ENCODE measurements at regions not wholly inside any gene's neighbourhood (a gene's known extent, or its start where the extent isn't known, plus 50 kb on each side); places are given as distances from the start of the nearest gene placed in this dataset.

DNA sequence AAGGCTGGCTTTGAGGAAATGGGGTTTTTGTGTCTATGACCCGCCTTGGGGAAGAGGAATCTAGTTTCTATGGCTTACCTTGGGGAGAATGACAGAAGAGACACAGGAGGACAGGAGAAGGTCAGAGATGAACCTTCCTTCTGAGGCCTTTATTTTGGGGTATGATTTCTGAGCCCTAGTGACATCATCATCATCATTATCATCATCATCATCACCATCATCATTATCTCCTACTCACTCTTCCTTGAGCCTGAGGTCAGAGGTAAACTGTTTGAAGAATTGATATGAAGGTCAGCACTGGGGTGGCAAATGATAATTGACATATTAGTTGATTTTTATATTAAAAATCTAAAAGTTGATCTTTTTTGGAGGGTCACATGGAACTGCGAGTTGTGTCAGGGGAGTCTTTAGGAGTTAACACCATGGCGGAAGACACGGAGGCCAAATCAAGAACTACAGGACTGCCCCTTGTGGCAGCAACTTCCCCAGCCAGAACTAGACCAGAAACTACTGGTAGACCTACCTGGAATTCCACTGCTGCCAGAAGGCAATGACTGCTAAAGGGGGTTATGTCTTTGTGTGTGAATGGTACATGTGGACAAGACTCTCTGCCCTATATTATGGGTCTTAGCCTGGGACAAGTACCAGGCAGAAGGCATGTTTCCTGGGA, 49.8 kb upstream of the WLS start:
- Histone ChIP-seq H3K27me3 (ENCODE audit: insufficient read depth, low read length) (no peaks in the 10 kb centered on the region), H3K27ac (ENCODE audit: low read depth, low read length) (no peak overlapping the region), H3K4me2 (ENCODE audit: low read length) (no peak overlapping the region), H3K4me1 (ENCODE audit: insufficient read depth, low read length) (no peaks in the 10 kb centered on the region), H3K9ac (ENCODE audit: low read length) (no peak overlapping the region), H4K20me1 (ENCODE audit: insufficient read depth, low read length) (no peaks in the 10 kb centered on the region), H3K4me3 (ENCODE audit: insufficient read depth, low read depth, low read length) (no peak overlapping the region), H3K79me2 (ENCODE audit: insufficient read depth, low read length) (no peaks in the 10 kb centered on the region), H3K36me3 (ENCODE audit: insufficient read depth, low read length) (no peaks in the 10 kb centered on the region), H2AFZ (ENCODE audit: low read depth, low read length) (no peak overlapping the region), H3K9me3 (ENCODE audit: insufficient read depth, low read depth, low read length) (no peaks in the 10 kb centered on the region)
- FAIRE-seq = no peak
- H3K9me3 Mint-ChIP-seq (ENCODE audit: unreplicated experiment) = no peaks in the 10 kb centered on the region
- no peak overlapping the region for H3K4me3 Mint-ChIP-seq (ENCODE audit: unreplicated experiment)
- H3K36me3 Mint-ChIP-seq (ENCODE audit: low read depth, unreplicated experiment) = no peaks in the 10 kb centered on the region
- DNase-seq (ENCODE audit: low read depth) = no peak
- H3K27ac Mint-ChIP-seq (ENCODE audit: unreplicated experiment) = no peak overlapping the region
- H3K27me3 Mint-ChIP-seq (ENCODE audit: low read depth, unreplicated experiment) = no peaks in the 10 kb centered on the region
- H3K4me1 Mint-ChIP-seq (ENCODE audit: low read depth, unreplicated experiment) = peaks cover 5% of the 10 kb centered on the region
- TF ChIP-seq CTCF (IDR thresholded peaks at IDR 0.05; ENCODE audit: insufficient read depth, low read depth, low read length) = no peak
- TF ChIP-seq EZH2 (IDR thresholded peaks at IDR 0.05; ENCODE audit: insufficient read depth, low read length) = no peak

Measured in astrocyte (in vitro differentiated cells and primary cell).